PC-9 (cell line): ENCODE measurements at regions not wholly inside any gene's neighbourhood (a gene's known extent, or its start where the extent isn't known, plus 50 kb on each side); places are given as distances from the start of the nearest gene placed in this dataset.

ENCODE experiments used
- CTCF ChIP-seq: fragments of 200-600 bp; sonication (generic); conservative IDR thresholded peaks from 2 replicates; pipeline ENCODE4 v1.6.1; 2017; ENCODE audit warnings: mixed run types, antibody characterized with exemption, mild to moderate bottlenecking, moderate library complexity
- EZH2 ChIP-seq: fragments of 200-600 bp; sonication (generic); IDR thresholded peaks from 2 replicates; pipeline ENCODE4 v1.8.0; 2017; ENCODE audit warnings: antibody characterized with exemption, low read depth

DNA sequence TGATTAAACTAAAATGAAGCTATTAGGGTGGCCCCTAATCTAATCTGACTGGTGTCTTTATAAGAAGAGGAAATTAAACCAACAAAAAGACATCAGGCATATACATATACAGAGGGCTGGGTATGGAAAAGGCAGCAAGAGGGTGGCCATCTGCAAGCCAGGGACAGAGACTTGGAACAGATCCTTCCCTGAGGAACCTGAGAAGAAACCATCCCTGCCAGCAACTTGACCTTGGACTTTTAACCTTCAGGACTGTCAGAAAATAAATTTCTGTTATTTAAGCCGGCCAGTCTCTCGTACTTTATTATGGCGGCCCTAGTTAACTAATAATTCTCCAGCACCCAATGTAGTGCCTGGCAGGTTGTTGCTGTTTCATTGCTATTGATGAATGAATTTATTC, 361.5 kb upstream of the PDGFD start:
- TF ChIP-seq CTCF, result no peak
- TF ChIP-seq EZH2, result no peak
